ENCODE measurements at regions not wholly inside any gene's neighbourhood (a gene's known extent, or its start where the extent isn't known, plus 50 kb on each side); places are given as distances from the start of the nearest gene placed in this dataset.

DNA sequence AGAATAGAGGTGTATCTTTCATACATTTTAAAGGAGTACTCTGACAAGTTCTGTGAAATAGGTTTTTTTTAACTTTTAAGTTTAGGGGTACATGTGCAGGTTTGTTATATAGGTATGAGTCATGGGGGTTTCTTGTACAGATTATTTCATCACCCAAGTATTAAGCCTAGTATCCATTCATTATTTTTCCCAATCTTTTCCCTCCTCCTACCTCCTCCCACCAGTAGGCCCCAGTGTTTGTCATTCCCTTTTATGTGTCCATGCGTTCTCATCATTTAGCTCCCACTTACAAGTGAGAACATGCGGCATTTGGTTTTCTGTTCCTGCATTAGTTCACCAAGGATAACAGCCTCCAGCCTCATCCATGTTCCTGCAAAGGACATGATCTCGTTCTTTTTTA is 175.5 kb downstream of the CYB561 start:
- Mint-ChIP-seq H3K36me3 (peaks cover 19 to 46% of the 10 kb centered on the region in 2 donors), H3K4me3 (no peak overlapping the region), H3K9me3 (no peaks in the 10 kb centered on the region), H3K27ac (no peak overlapping the region), H3K27me3 (no peaks in the 10 kb centered on the region), H3K4me1 (no peaks in the 10 kb centered on the region)
- H3K36me3 ChIP-seq (ENCODE audit: insufficient read depth, low read length): peaks cover 5% of the 10 kb centered on the region
- no peak for DNase-seq
- no peaks in the 10 kb centered on the region for H3K27me3 ChIP-seq (ENCODE audit: insufficient read depth, low read length)
- H3K27ac ChIP-seq (ENCODE audit: low read depth, low read length): no peak overlapping the region
- ChIA-PET POLR2A (ENCODE audit: partially characterized antibody) (no interaction called here), CTCF (ENCODE audit: partially characterized antibody) (no interaction called here)
- no peaks in the 10 kb centered on the region for H3K9me3 ChIP-seq (ENCODE audit: control insufficient read depth in 1 of 2, low read length in 2 of 2)
- H3K4me3 ChIP-seq (ENCODE audit: low read length in 2 of 2): no peak overlapping the region
- intact Hi-C loops (cut with micrococcal nuclease): no loop called here
- no peaks in the 10 kb centered on the region for H3K4me1 ChIP-seq (ENCODE audit: insufficient read depth, low read length)

DNA sequence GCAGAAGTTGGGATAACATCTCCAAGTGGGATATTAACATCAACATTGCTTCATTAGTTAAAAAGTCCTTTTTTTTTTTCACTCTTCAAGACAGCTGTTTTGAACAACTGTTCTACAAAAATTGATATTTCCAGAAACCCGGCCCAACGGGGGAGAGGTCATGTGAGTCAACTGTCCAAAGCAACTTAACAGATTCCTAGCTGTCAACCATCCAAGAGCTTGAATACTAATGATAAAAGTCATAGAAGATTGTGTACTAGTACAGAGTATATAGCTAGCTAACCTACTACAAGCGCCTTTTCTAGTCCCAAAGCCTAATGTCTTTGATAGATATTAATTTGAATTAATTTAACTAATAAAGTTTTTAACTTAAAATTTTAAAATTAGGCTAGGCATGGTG is 172.0 kb downstream of the CYB561 start:
- Histone ChIP-seq H3K27ac (ENCODE audit: low read depth, low read length) (no peak overlapping the region), H3K27me3 (ENCODE audit: insufficient read depth, low read length) (no peaks in the 10 kb centered on the region), H3K9me3 (ENCODE audit: control insufficient read depth in 1 of 2, low read length in 2 of 2) (no peaks in the 10 kb centered on the region), H3K36me3 (ENCODE audit: insufficient read depth, low read length) (no peaks in the 10 kb centered on the region), H3K4me3 (ENCODE audit: low read length in 2 of 2) (no peak overlapping the region), H3K4me1 (ENCODE audit: insufficient read depth, low read length) (no peaks in the 10 kb centered on the region)
- Mint-ChIP-seq H3K27ac (peak overlapping the region in 1 of 7 donors; percentile 40), H3K4me1 (no peaks in the 10 kb centered on the region), H3K36me3 (peaks cover 9 to 38% of the 10 kb centered on the region in 2 donors), H3K4me3 (no peak overlapping the region), H3K27me3 (no peaks in the 10 kb centered on the region), H3K9me3 (no peaks in the 10 kb centered on the region)
- no peak for DNase-seq
- intact Hi-C loops (cut with micrococcal nuclease): no loop called here
- ChIA-PET CTCF (ENCODE audit: partially characterized antibody) (no interaction called here), POLR2A (ENCODE audit: partially characterized antibody) (no interaction called here)

GRCh38 chr17:63275318-63275970 is 170.7 kb downstream of the CYB561 start:
- H3K36me3 ChIP-seq (ENCODE audit: insufficient read depth, low read length): no peaks in the 10 kb centered on the region
- Mint-ChIP-seq H3K27ac (no peak overlapping the region), H3K4me3 (no peak overlapping the region), H3K9me3 (no peaks in the 10 kb centered on the region), H3K4me1 (no peaks in the 10 kb centered on the region), H3K36me3 (peaks cover 6 to 31% of the 10 kb centered on the region in 2 donors), H3K27me3 (no peaks in the 10 kb centered on the region)
- no peak overlapping the region for H3K4me3 ChIP-seq (ENCODE audit: low read length in 2 of 2)
- H3K9me3 ChIP-seq (ENCODE audit: control insufficient read depth in 1 of 2, low read length in 2 of 2): no peaks in the 10 kb centered on the region
- DNase-seq: no peak
- H3K27me3 ChIP-seq (ENCODE audit: insufficient read depth, low read length): no peaks in the 10 kb centered on the region
- H3K4me1 ChIP-seq (ENCODE audit: insufficient read depth, low read length): no peaks in the 10 kb centered on the region
- no peak overlapping the region for H3K27ac ChIP-seq (ENCODE audit: low read depth, low read length)
- POLR2A ChIA-PET (ENCODE audit: partially characterized antibody): no interaction called here
- intact Hi-C loops (cut with micrococcal nuclease): no loop called here
- CTCF ChIA-PET (ENCODE audit: partially characterized antibody): no interaction called here

DNA sequence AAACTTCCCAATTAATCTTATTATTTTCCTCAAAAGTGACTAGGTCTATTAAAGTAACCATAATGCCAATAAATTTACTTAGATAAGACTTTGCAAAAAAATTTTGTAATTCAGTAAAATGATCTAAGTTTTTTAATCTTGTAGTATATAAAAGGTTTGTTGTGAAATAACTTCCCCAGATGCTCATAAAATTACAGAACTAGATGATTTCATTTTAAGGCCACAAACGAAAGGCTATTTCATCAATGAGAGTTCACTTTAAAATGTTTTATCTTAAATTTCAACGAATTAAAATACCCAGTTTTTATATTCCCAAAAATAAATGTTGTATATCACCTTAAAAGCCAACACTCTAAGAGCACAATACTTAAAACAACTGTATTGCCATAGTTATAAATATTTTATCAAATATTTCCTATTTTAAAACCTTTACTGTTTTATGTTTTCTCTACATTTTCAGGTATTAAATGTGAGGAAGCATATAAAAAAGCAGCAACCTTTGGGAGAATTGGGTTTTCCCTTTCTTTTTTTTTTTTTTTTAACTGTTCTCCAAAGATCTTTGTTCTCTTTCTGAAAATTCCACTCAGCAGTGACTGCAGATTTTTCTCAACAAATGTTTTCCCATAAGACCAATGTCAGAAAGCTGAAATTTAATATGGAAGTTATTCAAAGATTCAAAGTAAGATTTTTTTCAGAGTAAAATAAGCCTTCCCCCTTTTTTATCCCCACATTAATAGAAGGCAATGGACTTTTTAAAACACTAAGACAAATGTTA is 169.9 kb downstream of the CYB561 start:
- POLR2A ChIA-PET (ENCODE audit: partially characterized antibody): no interaction called here
- Mint-ChIP-seq H3K36me3 (peaks cover 3 to 26% of the 10 kb centered on the region in 2 donors), H3K4me3 (no peak overlapping the region), H3K9me3 (no peaks in the 10 kb centered on the region), H3K27ac (no peak overlapping the region), H3K4me1 (no peaks in the 10 kb centered on the region), H3K27me3 (no peaks in the 10 kb centered on the region)
- Histone ChIP-seq H3K36me3 (ENCODE audit: insufficient read depth, low read length) (no peaks in the 10 kb centered on the region), H3K4me1 (ENCODE audit: insufficient read depth, low read length) (no peaks in the 10 kb centered on the region), H3K9me3 (ENCODE audit: control insufficient read depth in 1 of 2, low read length in 2 of 2) (no peaks in the 10 kb centered on the region), H3K27me3 (ENCODE audit: insufficient read depth, low read length) (no peaks in the 10 kb centered on the region), H3K4me3 (ENCODE audit: low read length in 2 of 2) (no peak overlapping the region), H3K27ac (ENCODE audit: low read depth, low read length) (no peak overlapping the region)
- no peak for DNase-seq
- intact Hi-C loops (cut with micrococcal nuclease): no loop called here
- CTCF ChIA-PET (ENCODE audit: partially characterized antibody): no interaction called here

DNA sequence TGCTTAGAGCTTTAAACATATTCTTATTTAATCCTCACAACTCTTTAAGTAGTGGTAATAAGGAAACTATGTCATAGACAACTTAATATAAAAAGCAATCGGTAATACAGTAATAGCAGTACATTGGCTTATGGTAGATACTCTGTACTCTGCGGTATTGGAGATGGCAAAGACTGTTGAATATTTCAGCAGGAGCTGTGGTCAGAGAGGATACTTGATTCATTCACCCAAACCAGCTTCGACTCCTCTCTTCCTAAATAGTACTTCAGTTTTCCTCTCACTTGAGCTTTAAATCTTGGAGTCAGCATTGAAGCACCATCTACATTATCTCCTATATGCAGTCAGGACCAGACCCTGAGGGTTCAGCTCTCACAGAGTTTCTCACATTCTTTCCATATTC is 169.3 kb downstream of the CYB561 start:
- Histone ChIP-seq H3K4me3 (ENCODE audit: low read length in 2 of 2) (no peak overlapping the region), H3K27me3 (ENCODE audit: insufficient read depth, low read length) (no peaks in the 10 kb centered on the region), H3K9me3 (ENCODE audit: control insufficient read depth in 1 of 2, low read length in 2 of 2) (no peaks in the 10 kb centered on the region), H3K36me3 (ENCODE audit: insufficient read depth, low read length) (no peaks in the 10 kb centered on the region), H3K4me1 (ENCODE audit: insufficient read depth, low read length) (no peaks in the 10 kb centered on the region), H3K27ac (ENCODE audit: low read depth, low read length) (no peak overlapping the region)
- no peaks in the 10 kb centered on the region for H3K27me3 Mint-ChIP-seq
- no peak for DNase-seq
- intact Hi-C loops (cut with micrococcal nuclease): no loop called here
- H3K27ac Mint-ChIP-seq: no peak overlapping the region
- no peak overlapping the region for H3K4me3 Mint-ChIP-seq
- ChIA-PET CTCF (ENCODE audit: partially characterized antibody) (interaction anchor here (0.8 kb wide), 1 partner anchor 13 kb away, joined by 3 read pairs; no protein-coding TSS in a partner anchor), POLR2A (ENCODE audit: partially characterized antibody) (no interaction called here)
- peaks cover 0 to 2% (median 0%) of the 10 kb centered on the region in 8 donors for H3K9me3 Mint-ChIP-seq
- peaks cover 3 to 22% of the 10 kb centered on the region in 2 donors for H3K36me3 Mint-ChIP-seq
- no peaks in the 10 kb centered on the region for H3K4me1 Mint-ChIP-seq

- Histone ChIP-seq H3K9me3 (ENCODE audit: control insufficient read depth in 1 of 2, low read length in 2 of 2) (no peaks in the 10 kb centered on the region), H3K27ac (ENCODE audit: low read depth, low read length) (no peak overlapping the region), H3K4me3 (ENCODE audit: low read length in 2 of 2) (no peak overlapping the region), H3K36me3 (ENCODE audit: insufficient read depth, low read length) (no peaks in the 10 kb centered on the region), H3K4me1 (ENCODE audit: insufficient read depth, low read length) (no peaks in the 10 kb centered on the region), H3K27me3 (ENCODE audit: insufficient read depth, low read length) (no peaks in the 10 kb centered on the region)
- ChIA-PET CTCF (ENCODE audit: partially characterized antibody) (interaction anchor here (0.8 kb wide), 1 partner anchor 14 kb away, joined by 3 read pairs; no protein-coding TSS in a partner anchor), POLR2A (ENCODE audit: partially characterized antibody) (no interaction called here)
- Mint-ChIP-seq H3K27me3 (no peaks in the 10 kb centered on the region), H3K4me3 (no peak overlapping the region), H3K36me3 (peaks cover 3 to 26% of the 10 kb centered on the region in 2 donors), H3K4me1 (no peaks in the 10 kb centered on the region), H3K9me3 (peaks cover 0 to 4% (median 2%) of the 10 kb centered on the region in 8 donors), H3K27ac (no peak overlapping the region)
- no peak for DNase-seq
- intact Hi-C loops (cut with micrococcal nuclease): no loop called here
These were observed 168.5 kb downstream of the CYB561 start for GRCh38 chr17:63277629-63278028.

- no peaks in the 10 kb centered on the region for H3K4me1 Mint-ChIP-seq
- H3K4me1 ChIP-seq (ENCODE audit: insufficient read depth, low read length): no peaks in the 10 kb centered on the region
- no peak for DNase-seq
- ChIA-PET POLR2A (ENCODE audit: partially characterized antibody) (no interaction called here), CTCF (ENCODE audit: partially characterized antibody) (no interaction called here)
- H3K27ac ChIP-seq (ENCODE audit: low read depth, low read length): no peak overlapping the region
- no peak overlapping the region for H3K4me3 ChIP-seq (ENCODE audit: low read length in 2 of 2)
- intact Hi-C loops (cut with micrococcal nuclease): no loop called here
- H3K36me3 Mint-ChIP-seq: peaks cover 7 to 27% of the 10 kb centered on the region in 2 donors
- H3K4me3 Mint-ChIP-seq: no peak overlapping the region
- H3K27ac Mint-ChIP-seq: no peak overlapping the region
- peaks cover 0 to 11% (median 7%) of the 10 kb centered on the region in 8 donors for H3K9me3 Mint-ChIP-seq
- H3K9me3 ChIP-seq (ENCODE audit: control insufficient read depth in 1 of 2, low read length in 2 of 2): no peaks in the 10 kb centered on the region
- H3K27me3 Mint-ChIP-seq: no peaks in the 10 kb centered on the region
- H3K36me3 ChIP-seq (ENCODE audit: insufficient read depth, low read length): no peaks in the 10 kb centered on the region
- no peaks in the 10 kb centered on the region for H3K27me3 ChIP-seq (ENCODE audit: insufficient read depth, low read length)
These were observed 167.2 kb downstream of the CYB561 start for GRCh38 chr17:63278728-63279442.

Data from CD4-positive, alpha-beta memory T cell (primary cell).